IMR-90 (cell line): ENCODE measurements at regions not wholly inside any gene's neighbourhood (a gene's known extent, or its start where the extent isn't known, plus 50 kb on each side); places are given as distances from the start of the nearest gene placed in this dataset.

Experiments
- ATAC-seq: fragments of 200-7000 bp; cut with Tn5 transposase; 2 replicates; pipeline ENCODE4 v1.9.1; 2020; ENCODE audit warnings: low read depth, mild to moderate bottlenecking, moderate library complexity
- BruUV-seq: library from RNA; stranded (reverse); fragments of 400-500 nt; replicated peaks from 2 replicates; lab custom pipeline; 2021; lab: Mats Ljungman, UMichigan
- CTCF ChIA-PET: fragments of 300-600 bp; formaldehyde crosslinking; extraction: SDS; loops from one replicate; lab custom pipeline; 2021; ENCODE audit warnings: antibody characterized with exemption; lab: Yijun Ruan, JAX
- POLR2A ChIA-PET: fragments of 300-600 bp; sonication (Branson Sonifier 250); formaldehyde crosslinking; loops from one replicate; lab custom pipeline; 2022; ENCODE audit warnings: antibody characterized with exemption; ENCODE audit not compliant: unreplicated experiment; lab: Charles Lee
- DNase-seq: peaks from one replicate; pipeline ENCODE4 v3.0.0; 2013
- H2AFZ ChIP-seq: replicated peaks from 2 replicates; pipeline ENCODE3; 2013; ENCODE audit warnings: low read length, mild to moderate bottlenecking; ENCODE audit not compliant: poor library complexity
- H2AK5ac ChIP-seq: 2 replicates; pipeline ENCODE4 v1.6.1; 2013; ENCODE audit warnings: low read depth, low read length, inconsistent platforms
- H2AK9ac ChIP-seq: replicated peaks from 2 replicates; pipeline ENCODE3; 2013; ENCODE audit warnings: mild to moderate bottlenecking, low read depth, low read length, moderate library complexity; ENCODE audit not compliant: poor library complexity
- H2BK120ac ChIP-seq: 2 replicates; pipeline ENCODE4 v1.6.1; 2013; ENCODE audit warnings: low read depth, low read length, inconsistent platforms
- H2BK15ac ChIP-seq: 3 replicates; pipeline ENCODE4 v1.6.1; 2013; ENCODE audit warnings: low read depth, low read length, inconsistent platforms
- H2BK20ac ChIP-seq: 2 replicates; pipeline ENCODE4 v1.6.1; 2013; ENCODE audit warnings: low read depth, mild to moderate bottlenecking, inconsistent platforms, low read length, moderate library complexity
- H2BK5ac ChIP-seq: 2 replicates; pipeline ENCODE4 v1.6.1; 2013; ENCODE audit warnings: mild to moderate bottlenecking, low read depth, low read length, inconsistent platforms; ENCODE audit not compliant: poor library complexity, severe bottlenecking
- H3K14ac ChIP-seq: replicated peaks from 2 replicates; pipeline ENCODE4 v1.6.1; 2013; ENCODE audit warnings: low read depth, low read length, inconsistent platforms
- H3K18ac ChIP-seq: 2 replicates; pipeline ENCODE4 v1.6.1; 2013; ENCODE audit warnings: low read depth, low read length, control low read depth
- H3K23ac ChIP-seq: 2 replicates; pipeline ENCODE4 v1.6.1; 2013; ENCODE audit warnings: low read depth, low read length, inconsistent platforms
- H3K27ac ChIP-seq: 2 replicates; pipeline ENCODE4 v1.5.1; 2013; ENCODE audit warnings: mild to moderate bottlenecking, control low read depth, low read length; ENCODE audit not compliant: insufficient read depth
- H3K27me3 ChIP-seq: 2 replicates; pipeline ENCODE4 v1.6.1; 2013; ENCODE audit warnings: low read length; ENCODE audit not compliant: control insufficient read depth, insufficient read depth
- H3K36me3 ChIP-seq: 2 replicates; pipeline ENCODE4 v1.6.1; 2013; ENCODE audit warnings: low read length, mixed read lengths; ENCODE audit not compliant: control insufficient read depth, insufficient read depth
- H3K4ac ChIP-seq: 2 replicates; pipeline ENCODE4 v1.6.1; 2013; ENCODE audit warnings: low read depth, low read length, inconsistent platforms
- H3K4me1 ChIP-seq: 2 replicates; pipeline ENCODE4 v1.6.1; 2013; ENCODE audit warnings: low read length, mixed read lengths; ENCODE audit not compliant: control insufficient read depth, insufficient read depth
- H3K4me2 ChIP-seq: 2 replicates; pipeline ENCODE4 v1.6.1; 2013; ENCODE audit warnings: low read depth, mild to moderate bottlenecking, control low read depth, low read length, moderate library complexity
- H3K4me3 ChIP-seq: 2 replicates; pipeline ENCODE4 v1.5.1; 2013; ENCODE audit warnings: low read depth, mild to moderate bottlenecking, control low read depth, low read length, moderate library complexity; ENCODE audit not compliant: insufficient read depth
- H3K56ac ChIP-seq: 2 replicates; pipeline ENCODE4 v1.6.1; 2013; ENCODE audit warnings: low read length, inconsistent platforms; ENCODE audit not compliant: insufficient read depth; ENCODE audit errors: extremely low read depth
- H3K79me1 ChIP-seq, 2 experiments: 2 replicates each; pipeline ENCODE4 v1.6.1; 2013; ENCODE audit warnings: low read length in 2 of 2, inconsistent platforms in 1 of 2, low read depth in 1 of 2
- H3K9ac ChIP-seq: 2 replicates; pipeline ENCODE4 v1.6.1; 2013; ENCODE audit warnings: low read depth, low read length, control low read depth
- H3K9me1 ChIP-seq: 2 replicates; pipeline ENCODE4 v1.6.1; 2013; ENCODE audit warnings: low read length, inconsistent platforms; ENCODE audit not compliant: insufficient read depth
- H3K9me3 ChIP-seq: 2 replicates; pipeline ENCODE4 v1.6.1; 2013; ENCODE audit warnings: low read length; ENCODE audit not compliant: control insufficient read depth, insufficient read depth
- H4K20me1 ChIP-seq: 2 replicates; pipeline ENCODE4 v1.6.1; 2013; ENCODE audit warnings: low read length, inconsistent platforms; ENCODE audit not compliant: insufficient read depth
- H4K5ac ChIP-seq: 2 replicates; pipeline ENCODE4 v1.6.1; 2013; ENCODE audit warnings: mild to moderate bottlenecking, low read depth, low read length, control low read depth
- H4K8ac ChIP-seq, 2 experiments: 2 replicates each; pipeline ENCODE4 v1.6.1; 2013; ENCODE audit warnings: low read depth in 2 of 2, low read length in 2 of 2, control low read depth in 1 of 2, inconsistent platforms in 1 of 2
- H4K91ac ChIP-seq: 2 replicates; pipeline ENCODE4 v1.6.1; 2013; ENCODE audit warnings: low read depth, low read length, inconsistent platforms; ENCODE audit not compliant: insufficient read depth
- BHLHE40 ChIP-seq: fragments of 150-350 bp; IDR thresholded peaks from 2 replicates; pipeline ENCODE4 v1.6.1; 2016; ENCODE audit warnings: mild to moderate bottlenecking, low read depth, low read length
- CEBPB ChIP-seq: IDR thresholded peaks from 2 replicates; pipeline ENCODE4 v1.6.1; 2012; ENCODE audit warnings: low read depth, low read length, improper control_type of control experiment
- CHD1 ChIP-seq: IDR thresholded peaks from 2 replicates; pipeline ENCODE4 v1.6.1; 2012; ENCODE audit warnings: low read depth, low read length, improper control_type of control experiment
- CTCF ChIP-seq: conservative IDR thresholded peaks from 2 replicates; pipeline ENCODE4 v1.5.1; 2012; ENCODE audit warnings: mild to moderate bottlenecking, low read depth, low read length, improper control_type of control experiment
- ELK1 ChIP-seq: fragments of 150-350 bp; IDR thresholded peaks from 2 replicates; pipeline ENCODE4 v1.6.1; 2016; ENCODE audit warnings: low read depth, mild to moderate bottlenecking, low read length, moderate library complexity, borderline replicate concordance
- FOS ChIP-seq: fragments of 150-350 bp; IDR thresholded peaks from 2 replicates; pipeline ENCODE4 v1.6.1; 2016; ENCODE audit warnings: low read depth, low read length
- MAFK ChIP-seq: IDR thresholded peaks from 2 replicates; pipeline ENCODE4 v1.6.1; 2012; ENCODE audit warnings: low read depth, low read length, improper control_type of control experiment
- MAZ ChIP-seq: IDR thresholded peaks from 2 replicates; pipeline ENCODE4 v1.6.1; 2012; ENCODE audit warnings: low read depth, mild to moderate bottlenecking, low read length, improper control_type of control experiment, moderate library complexity, borderline replicate concordance
- MXI1 ChIP-seq: IDR thresholded peaks from 2 replicates; pipeline ENCODE4 v1.6.1; 2012; ENCODE audit warnings: low read depth, mild to moderate bottlenecking, low read length, moderate library complexity, borderline replicate concordance
- NFE2L2 ChIP-seq: fragments of 150-350 bp; IDR thresholded peaks from 2 replicates; pipeline ENCODE4 v1.6.1; 2016; ENCODE audit warnings: low read depth, mild to moderate bottlenecking, low read length
- POLR2A ChIP-seq: IDR thresholded peaks from 2 replicates; pipeline ENCODE4 v1.6.1; 2012; ENCODE audit warnings: mild to moderate bottlenecking, low read depth, low read length
- RAD21 ChIP-seq: IDR thresholded peaks from 2 replicates; pipeline ENCODE4 v1.6.1; 2012; ENCODE audit warnings: low read length, improper control_type of control experiment
- RCOR1 ChIP-seq: IDR thresholded peaks from 2 replicates; pipeline ENCODE4 v1.6.1; 2012; ENCODE audit warnings: mild to moderate bottlenecking, low read length, improper control_type of control experiment; ENCODE audit not compliant: insufficient replicate concordance
- RFX5 ChIP-seq: IDR thresholded peaks from 2 replicates; pipeline ENCODE4 v1.8.0; 2012; ENCODE audit warnings: low read depth, mild to moderate bottlenecking, low read length, moderate library complexity
- SMC3 ChIP-seq: fragments of 150-350 bp; IDR thresholded peaks from 2 replicates; pipeline ENCODE4 v1.6.1; 2016; ENCODE audit warnings: low read depth, mild to moderate bottlenecking, antibody characterized with exemption, low read length, moderate library complexity
- WGBS, 2 experiments: methylation state at CpG; one replicate each; pipeline versions ENCODE4 v1.1.5 to v1.1.7; 2013; ENCODE audit warnings: missing lambda C conversion rate in 2 of 2; ENCODE audit not compliant: insufficient read length in 1 of 2; ENCODE audit errors: extremely low coverage in 2 of 2; 5-methylcytosine and 5-hydroxymethylcytosine counted together
- dilution Hi-C: fragments of 300-500 bp; cut with HindIII; formaldehyde crosslinking; loops from one replicate; pipeline ENCODE4 v1.14.3; 2018; ENCODE audit warnings: low sequenced_read_pairs; ENCODE audit not compliant: unreplicated experiment
- in situ Hi-C: fragments of 300-500 bp; cut with MboI; formaldehyde crosslinking; loops from 3 replicates; pipeline ENCODE4 v1.14.3; 2019; ENCODE audit warnings: low sequenced_read_pairs, inconsistent platforms, mixed read lengths
- intact Hi-C: fragments of 100-400 bp; cut with micrococcal nuclease; formaldehyde crosslinking; loops from 2 replicates; pipeline ENCODE4 v1.10.0; 2022

- Histone ChIP-seq H3K4me1 (no peaks in the 10 kb centered on the region), H2BK120ac (no peak overlapping the region), H3K23ac (no peak overlapping the region), H4K91ac (no peak overlapping the region), H3K4ac (no peak overlapping the region), H3K18ac (no peak overlapping the region), H3K27ac (no peak overlapping the region), H2BK5ac (no peak overlapping the region), H3K56ac (no peak overlapping the region), H3K4me3 (no peak overlapping the region), H2BK15ac (no peak overlapping the region), H3K27me3 (no peaks in the 10 kb centered on the region; the same call in 1 of the 2 replicates), H4K5ac (no peak overlapping the region), H2AFZ (no peak overlapping the region), H3K14ac (no peak overlapping the region), H3K9me1 (no peaks in the 10 kb centered on the region), H2AK5ac (no peak overlapping the region), H3K4me2 (no peak overlapping the region), H2BK20ac (no peak overlapping the region), H4K8ac (no peak overlapping the region), H3K9me3 (no peaks in the 10 kb centered on the region), H3K9ac (no peak overlapping the region), H2AK9ac (no peak overlapping the region), H4K20me1 (no peaks in the 10 kb centered on the region), H3K79me1 (no peaks in the 10 kb centered on the region), H3K36me3 (no peaks in the 10 kb centered on the region)
- dilution Hi-C loops: no loop called here
- WGBS, 2 experiments: 0% methylated on average over 3 of the region's 13 CpGs; no CpG with 5 or more reads in 1 of the 2 experiments
- POLR2A ChIA-PET: no interaction called here
- intact Hi-C loops: no loop called here
- CTCF ChIA-PET: interaction anchor here (0.7 kb wide), 1 partner anchor 233 kb away, joined by 4 read pairs; no protein-coding TSS in a partner anchor
- ATAC-seq (no peak), DNase-seq (no peak)
- in situ Hi-C loops: no loop called here
- no TSS peak for BruUV-seq
- TF ChIP-seq POLR2A (no peak), CEBPB (no peak), RCOR1 (no peak), MAZ (no peak), CTCF (no peak), RFX5 (no peak), ELK1 (no peak), SMC3 (no peak), RAD21 (no peak), MAFK (no peak), BHLHE40 (no peak), NFE2L2 (no peak), CHD1 (no peak), FOS (no peak), MXI1 (no peak)
Observed at GRCh38 chr1:95370691-95371562, 136.9 kb downstream of the RWDD3 start.
